D721Med (cell line): ENCODE measurements at regions not wholly inside any gene's neighbourhood (a gene's known extent, or its start where the extent isn't known, plus 50 kb on each side); places are given as distances from the start of the nearest gene placed in this dataset.

Source experiments
- DNase-seq: peaks from one replicate; pipeline ENCODE4 v3.0.0; 2011; ENCODE audit warnings: low spot score; ENCODE audit not compliant: insufficient read length
- FAIRE-seq: peaks from 2 replicates; lab custom pipeline; 2011; peaks lifted over from hg19 to GRCh38; lab: Jason Lieb, UNC
- CTCF ChIP-seq: IDR thresholded peaks from 2 replicates; pipeline ENCODE4 v1.5.1; 2012; ENCODE audit warnings: mild to moderate bottlenecking, control low read depth; ENCODE audit not compliant: insufficient read depth; ENCODE audit errors: missing control alignments

DNA sequence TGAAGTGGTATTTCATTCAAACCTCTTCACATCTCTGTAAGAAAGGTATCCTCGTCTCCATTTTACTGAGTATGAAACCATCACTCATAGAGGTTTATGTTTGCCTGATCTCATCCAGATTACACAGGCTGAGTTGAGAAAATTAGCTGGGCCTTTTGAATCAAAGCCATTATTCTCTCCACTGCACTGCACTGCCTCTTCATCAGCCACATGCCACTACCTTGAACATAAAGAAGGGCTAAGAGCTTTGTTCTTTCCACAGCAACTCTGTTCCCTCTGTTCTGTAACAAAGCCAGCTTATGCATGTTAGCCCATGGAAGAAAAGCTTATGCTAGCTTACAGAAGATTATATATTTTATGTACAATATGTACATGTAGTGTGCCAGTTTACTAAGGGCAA is 362.6 kb upstream of the DLGAP1 start:
- no peak for TF ChIP-seq CTCF
- DNase-seq, result no peak
- no peak for FAIRE-seq

GRCh38 chr18:4813708-4814107 is 358.6 kb upstream of the DLGAP1 start:
- no peak for TF ChIP-seq CTCF
- DNase-seq (no peak), FAIRE-seq (no peak)

GRCh38 chr18:4808891-4809290 is 353.8 kb upstream of the DLGAP1 start:
- FAIRE-seq (no peak), DNase-seq (no peak)
- no peak for TF ChIP-seq CTCF

DNA sequence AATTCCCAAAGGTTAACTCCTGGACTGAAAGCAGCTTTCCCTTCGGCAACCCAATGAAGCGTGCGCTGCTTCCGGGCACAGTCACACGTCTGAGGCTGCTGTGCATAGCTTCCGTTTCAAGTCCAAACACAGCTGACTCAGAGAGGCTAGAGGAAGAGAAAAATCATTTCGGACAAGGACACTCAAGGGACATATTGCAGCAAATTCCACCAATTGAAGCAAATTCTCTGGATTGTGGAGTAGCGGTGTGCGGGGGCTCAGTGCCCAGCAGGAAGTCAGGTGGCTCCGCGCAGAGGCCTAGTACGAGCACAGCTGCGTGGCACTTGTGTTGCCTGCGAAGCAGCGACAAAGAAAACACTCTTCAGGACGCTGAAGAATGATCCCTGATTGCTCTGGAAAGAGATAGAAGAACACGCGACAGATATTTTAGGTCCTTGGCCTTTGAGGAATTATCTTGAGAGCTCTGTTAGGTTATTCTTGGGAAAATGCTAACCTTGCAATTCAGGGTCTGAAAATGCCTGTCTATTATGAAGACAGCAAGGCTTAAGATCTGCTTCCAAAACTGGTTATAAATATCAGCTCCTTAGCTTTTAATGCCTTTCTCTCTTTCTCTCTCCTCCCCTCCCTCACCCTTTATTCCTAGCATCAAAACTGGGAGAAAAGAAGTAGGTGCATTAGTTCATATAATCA is 352.6 kb upstream of the DLGAP1 start:
- TF ChIP-seq CTCF, result no peak
- DNase-seq, result no peak
- FAIRE-seq, result no peak

DNA sequence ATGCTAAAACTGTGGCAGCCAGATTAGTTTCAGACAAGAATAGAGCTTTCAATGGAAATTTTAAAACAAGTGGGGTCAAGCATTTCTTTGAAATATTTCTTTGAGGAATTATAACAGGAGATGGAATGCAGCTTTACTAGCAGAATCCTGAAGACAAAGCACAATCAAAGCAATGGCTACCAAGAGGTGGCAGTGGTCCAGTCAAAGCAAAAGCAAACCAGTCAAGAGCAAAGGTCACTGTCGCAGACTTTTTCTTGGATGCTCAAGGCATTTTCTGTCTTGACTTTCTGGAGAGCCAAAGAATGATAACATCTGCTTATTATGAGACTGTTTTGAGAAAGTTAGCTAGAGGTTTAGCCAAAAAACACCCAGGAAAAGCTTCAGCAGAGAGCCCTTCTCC is 351.2 kb upstream of the DLGAP1 start:
- no peak for FAIRE-seq

DNA sequence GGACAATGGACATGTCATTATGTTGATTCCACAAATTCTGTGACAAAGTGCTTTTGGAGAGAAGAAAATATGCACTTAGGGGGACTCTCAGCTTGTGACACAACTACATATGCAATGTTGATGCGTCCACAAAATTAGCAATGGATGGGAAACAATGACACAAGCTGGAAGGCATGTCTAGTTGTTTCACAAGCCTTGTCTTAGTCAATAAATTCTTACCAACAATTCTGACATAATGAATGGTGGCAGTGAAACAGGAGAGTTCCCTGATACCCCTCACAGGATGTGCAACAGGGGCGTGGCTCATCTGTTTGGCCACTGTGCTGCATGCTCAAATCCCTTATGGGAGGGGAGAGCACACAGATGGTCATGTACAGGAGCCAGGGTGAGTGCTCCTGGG is 347.2 kb upstream of the DLGAP1 start:
- no peak for FAIRE-seq
- TF ChIP-seq CTCF, result no peak
- DNase-seq, result no peak

More for the DNA sequence above, 351.2 kb upstream of the DLGAP1 start:
- TF ChIP-seq CTCF, result no peak
- DNase-seq, result no peak

GRCh38 chr18:4801151-4801550 is 346.0 kb upstream of the DLGAP1 start:
- no peak for TF ChIP-seq CTCF
- DNase-seq (no peak), FAIRE-seq (no peak)
